ENCODE measurements at regions not wholly inside any gene's neighbourhood (a gene's known extent, or its start where the extent isn't known, plus 50 kb on each side); places are given as distances from the start of the nearest gene placed in this dataset.

DNA sequence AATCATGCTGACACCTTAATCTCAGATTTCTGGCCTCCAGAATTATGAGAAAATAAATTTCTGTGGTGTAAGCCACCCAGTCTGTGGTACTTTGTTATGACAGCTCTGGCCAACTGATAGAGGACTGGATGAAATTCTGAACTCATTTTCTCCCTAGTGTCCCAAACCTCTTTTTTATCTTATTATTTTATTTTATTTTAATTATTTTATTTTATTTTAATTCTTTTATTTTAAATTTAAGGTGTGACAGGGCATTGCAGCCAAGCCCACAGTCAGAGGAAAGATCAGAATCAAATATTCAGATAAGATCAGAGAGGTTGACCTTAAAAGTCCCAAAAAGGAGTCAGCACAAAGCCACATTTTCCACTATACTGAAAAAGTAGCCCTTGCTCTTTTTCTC is 228.1 kb downstream of the TFEC start:
- TF ChIP-seq CEBPB (IDR thresholded peaks at IDR 0.05; ENCODE audit: low read depth, low read length), result no peak
- TF ChIP-seq POLR2A (IDR thresholded peaks at IDR 0.05; ENCODE audit: low read depth, low read length), result no peak
- TF ChIP-seq, protein P1, sequence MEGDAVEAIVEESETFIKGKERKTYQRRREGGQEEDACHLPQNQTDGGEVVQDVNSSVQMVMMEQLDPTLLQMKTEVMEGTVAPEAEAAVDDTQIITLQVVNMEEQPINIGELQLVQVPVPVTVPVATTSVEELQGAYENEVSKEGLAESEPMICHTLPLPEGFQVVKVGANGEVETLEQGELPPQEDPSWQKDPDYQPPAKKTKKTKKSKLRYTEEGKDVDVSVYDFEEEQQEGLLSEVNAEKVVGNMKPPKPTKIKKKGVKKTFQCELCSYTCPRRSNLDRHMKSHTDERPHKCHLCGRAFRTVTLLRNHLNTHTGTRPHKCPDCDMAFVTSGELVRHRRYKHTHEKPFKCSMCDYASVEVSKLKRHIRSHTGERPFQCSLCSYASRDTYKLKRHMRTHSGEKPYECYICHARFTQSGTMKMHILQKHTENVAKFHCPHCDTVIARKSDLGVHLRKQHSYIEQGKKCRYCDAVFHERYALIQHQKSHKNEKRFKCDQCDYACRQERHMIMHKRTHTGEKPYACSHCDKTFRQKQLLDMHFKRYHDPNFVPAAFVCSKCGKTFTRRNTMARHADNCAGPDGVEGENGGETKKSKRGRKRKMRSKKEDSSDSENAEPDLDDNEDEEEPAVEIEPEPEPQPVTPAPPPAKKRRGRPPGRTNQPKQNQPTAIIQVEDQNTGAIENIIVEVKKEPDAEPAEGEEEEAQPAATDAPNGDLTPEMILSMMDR (conservative IDR thresholded peaks at IDR 0.05; ENCODE audit: low read depth, low read length), result no peak
- no peak for TF ChIP-seq BHLHE40 (IDR thresholded peaks at IDR 0.05; ENCODE audit: low read depth, low read length)
- no peak for TF ChIP-seq USF2 (IDR thresholded peaks at IDR 0.05; ENCODE audit: low read depth, low read length)
- TF ChIP-seq RCOR1 (IDR thresholded peaks at IDR 0.05; ENCODE audit: insufficient replicate concordance, low read length), result no peak
- TF ChIP-seq RAD21 (IDR thresholded peaks at IDR 0.05; ENCODE audit: low read length), result no peak
- no peak for TF ChIP-seq CHD1 (IDR thresholded peaks at IDR 0.05; ENCODE audit: low read depth, low read length)
- TF ChIP-seq, protein P2, sequence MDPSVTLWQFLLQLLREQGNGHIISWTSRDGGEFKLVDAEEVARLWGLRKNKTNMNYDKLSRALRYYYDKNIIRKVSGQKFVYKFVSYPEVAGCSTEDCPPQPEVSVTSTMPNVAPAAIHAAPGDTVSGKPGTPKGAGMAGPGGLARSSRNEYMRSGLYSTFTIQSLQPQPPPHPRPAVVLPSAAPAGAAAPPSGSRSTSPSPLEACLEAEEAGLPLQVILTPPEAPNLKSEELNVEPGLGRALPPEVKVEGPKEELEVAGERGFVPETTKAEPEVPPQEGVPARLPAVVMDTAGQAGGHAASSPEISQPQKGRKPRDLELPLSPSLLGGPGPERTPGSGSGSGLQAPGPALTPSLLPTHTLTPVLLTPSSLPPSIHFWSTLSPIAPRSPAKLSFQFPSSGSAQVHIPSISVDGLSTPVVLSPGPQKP (IDR thresholded peaks at IDR 0.05; ENCODE audit: borderline replicate concordance, low read depth, low read length), result no peak
- no peak for TF ChIP-seq NFE2L2 (IDR thresholded peaks at IDR 0.05; ENCODE audit: low read depth, low read length)
- no peak for TF ChIP-seq MAFK (IDR thresholded peaks at IDR 0.05; ENCODE audit: low read depth, low read length)
- TF ChIP-seq MAZ (IDR thresholded peaks at IDR 0.05; ENCODE audit: borderline replicate concordance, low read depth, low read length), result no peak
